H9 (cell line): ENCODE measurements at regions not wholly inside any gene's neighbourhood (a gene's known extent, or its start where the extent isn't known, plus 50 kb on each side); places are given as distances from the start of the nearest gene placed in this dataset.

Experiments used
- DNase-seq: peaks from one replicate; pipeline ENCODE4 v3.0.0-alpha.2; 2017
- H2AFZ ChIP-seq: one replicate; pipeline ENCODE4 v1.6.1; 2013; ENCODE audit warnings: mild to moderate bottlenecking, low read length, control low read depth, moderate library complexity
- H2AK5ac ChIP-seq: 2 replicates; pipeline ENCODE4 v1.6.1; 2013; ENCODE audit warnings: low read length, control low read depth, mixed read lengths; ENCODE audit not compliant: insufficient read length
- H2BK120ac ChIP-seq: one replicate; pipeline ENCODE4 v1.6.1; 2013; ENCODE audit warnings: low read depth, mild to moderate bottlenecking, low read length, control low read depth, inconsistent platforms; ENCODE audit not compliant: poor library complexity, severe bottlenecking
- H2BK12ac ChIP-seq: 2 replicates; pipeline ENCODE4 v1.6.1; 2013; ENCODE audit warnings: low read length, control low read depth, mixed read lengths, low read depth; ENCODE audit not compliant: insufficient read length
- H2BK15ac ChIP-seq: 2 replicates; pipeline ENCODE4 v1.6.1; 2013; ENCODE audit warnings: low read depth, low read length, control low read depth
- H2BK20ac ChIP-seq: one replicate; pipeline ENCODE4 v1.6.1; 2013; ENCODE audit warnings: low read depth, mild to moderate bottlenecking, low read length, control low read depth, inconsistent platforms; ENCODE audit not compliant: poor library complexity, severe bottlenecking
- H2BK5ac ChIP-seq: 2 replicates; pipeline ENCODE4 v1.6.1; 2013; ENCODE audit warnings: low read length, control low read depth, mixed read lengths; ENCODE audit not compliant: insufficient read length
- H3K14ac ChIP-seq: 2 replicates; pipeline ENCODE4 v1.6.1; 2013; ENCODE audit warnings: low read length, control low read depth; ENCODE audit not compliant: insufficient read depth
- H3K18ac ChIP-seq: 2 replicates; pipeline ENCODE4 v1.6.1; 2013; ENCODE audit warnings: low read depth, mild to moderate bottlenecking, mixed read lengths, low read length, control low read depth; ENCODE audit not compliant: insufficient read length
- H3K23ac ChIP-seq: 2 replicates; pipeline ENCODE4 v1.6.1; 2013; ENCODE audit warnings: low read length, control low read depth, mixed read lengths, low read depth; ENCODE audit not compliant: insufficient read length
- H3K23me2 ChIP-seq: 2 replicates; pipeline ENCODE4 v1.6.1; 2013; ENCODE audit warnings: low read depth, mild to moderate bottlenecking, mixed read lengths, low read length, control low read depth; ENCODE audit not compliant: insufficient read length, poor library complexity, severe bottlenecking
- H3K27ac ChIP-seq: 2 replicates; pipeline ENCODE4 v1.5.1; 2013; ENCODE audit warnings: low read length, control low read depth, mixed read lengths, low read depth; ENCODE audit not compliant: insufficient read length
- H3K27me3 ChIP-seq: 2 replicates; pipeline ENCODE4 v1.6.1; 2013; ENCODE audit warnings: low read length, control low read depth, inconsistent platforms; ENCODE audit not compliant: insufficient read depth
- H3K4ac ChIP-seq: 2 replicates; pipeline ENCODE4 v1.6.1; 2013; ENCODE audit warnings: low read depth, mild to moderate bottlenecking, control low read depth, inconsistent platforms, low read length, moderate library complexity
- H3K4me1 ChIP-seq: 2 replicates; pipeline ENCODE4 v1.6.1; 2013; ENCODE audit warnings: low read length, control low read depth, inconsistent platforms; ENCODE audit not compliant: insufficient read depth
- H3K4me2 ChIP-seq: 2 replicates; pipeline ENCODE4 v1.6.1; 2013; ENCODE audit warnings: low read length, control low read depth, mixed read lengths; ENCODE audit not compliant: insufficient read length, insufficient read depth
- H3K56ac ChIP-seq: 2 replicates; pipeline ENCODE4 v1.6.1; 2013; ENCODE audit warnings: low read depth, mild to moderate bottlenecking, mixed read lengths, low read length, control low read depth; ENCODE audit not compliant: insufficient read length
- H3K79me1 ChIP-seq: 2 replicates; pipeline ENCODE4 v1.6.1; 2013; ENCODE audit warnings: low read depth, mild to moderate bottlenecking, moderate library complexity, low read length, control low read depth, inconsistent platforms; ENCODE audit not compliant: insufficient read depth, poor library complexity, severe bottlenecking
- H3K79me2 ChIP-seq: 2 replicates; pipeline ENCODE4 v1.6.1; 2013; ENCODE audit warnings: low read length, control low read depth, inconsistent platforms; ENCODE audit not compliant: insufficient read depth
- H3K9ac ChIP-seq: 2 replicates; pipeline ENCODE4 v1.6.1; 2013; ENCODE audit warnings: low read length, control low read depth, mixed read lengths; ENCODE audit not compliant: insufficient read length; ENCODE audit errors: extremely low read depth
- H3K9me3 ChIP-seq: one replicate; pipeline ENCODE4 v1.6.1; 2013; ENCODE audit warnings: low read depth, low read length, inconsistent platforms; ENCODE audit not compliant: control insufficient read depth
- H3T11ph ChIP-seq: one replicate; pipeline ENCODE4 v1.6.1; 2013; ENCODE audit warnings: mild to moderate bottlenecking, low read length, control low read depth, inconsistent platforms
- H4K20me1 ChIP-seq: one replicate; pipeline ENCODE4 v1.6.1; 2013; ENCODE audit not compliant: control insufficient read depth, insufficient read length, insufficient read depth
- H4K5ac ChIP-seq: 2 replicates; pipeline ENCODE4 v1.6.1; 2013; ENCODE audit warnings: low read depth, mild to moderate bottlenecking, mixed read lengths, low read length, control low read depth; ENCODE audit not compliant: insufficient read length
- H4K8ac ChIP-seq: replicated peaks from 2 replicates; pipeline ENCODE4 v1.6.1; 2013; ENCODE audit warnings: low read length, control low read depth, mixed read lengths, low read depth; ENCODE audit not compliant: insufficient read length
- H4K91ac ChIP-seq: 2 replicates; pipeline ENCODE4 v1.6.1; 2013; ENCODE audit warnings: low read depth, mild to moderate bottlenecking, moderate library complexity, mixed read lengths, low read length, control low read depth; ENCODE audit not compliant: insufficient read length
- H3K27ac Mint-ChIP-seq, 3 experiments: 2 replicates in 2 of 3; 3 replicates in 1 of 3; pipeline ENCODE4 v1.8.0; 2020 to 2021; ENCODE audit warnings: mixed read lengths in 3 of 3, mild to moderate bottlenecking in 1 of 3, moderate library complexity in 1 of 3
- H3K27me3 Mint-ChIP-seq: 2 replicates; pipeline ENCODE4 v1.8.0; 2021; ENCODE audit warnings: low read depth, mild to moderate bottlenecking, moderate library complexity, mixed read lengths
- H3K36me3 Mint-ChIP-seq, 3 experiments: 2 replicates in 2 of 3; 3 replicates in 1 of 3; pipeline ENCODE4 v1.8.0; 2020 to 2021; ENCODE audit warnings: low read depth in 3 of 3, mixed read lengths in 3 of 3; ENCODE audit not compliant: insufficient read depth in 1 of 3
- H3K4me1 Mint-ChIP-seq, 2 experiments: 2 replicates each; pipeline ENCODE4 v1.8.0; 2020; ENCODE audit warnings: mixed read lengths in 2 of 2
- H3K4me3 Mint-ChIP-seq, 2 experiments: 2 replicates in 1 of 2; 3 replicates in 1 of 2; pipeline ENCODE4 v1.8.0; 2020 to 2021; ENCODE audit warnings: mild to moderate bottlenecking in 2 of 2, mixed read lengths in 2 of 2, moderate library complexity in 1 of 2
- H3K9me3 Mint-ChIP-seq, 2 experiments: 2 replicates in 1 of 2; 3 replicates in 1 of 2; pipeline ENCODE4 v1.8.0; 2020; ENCODE audit warnings: mild to moderate bottlenecking in 2 of 2, mixed read lengths in 2 of 2, moderate library complexity in 1 of 2
- CTCF ChIP-seq: fragments of 200-600 bp; sonication (generic); conservative IDR thresholded peaks from 3 replicates; pipeline ENCODE4 v1.8.0; 2021; ENCODE audit warnings: antibody characterized with exemption, mild to moderate bottlenecking
- WGBS: extraction: QIAGEN DNeasy Blood & Tissue Kit; methylation state at CpG from one replicate; pipeline ENCODE4 v1.1.7; 2013; ENCODE audit warnings: missing lambda C conversion rate, low lambda C conversion rate, mixed read lengths; ENCODE audit not compliant: insufficient read length; ENCODE audit errors: extremely low coverage; 5-methylcytosine and 5-hydroxymethylcytosine counted together

- H4K8ac ChIP-seq: no peak overlapping the region
- TF ChIP-seq CTCF: no peak
- peak overlapping the region in 1 of 3 experiments; percentile 63; a peak in 2 of 7 replicates for H3K27ac Mint-ChIP-seq
Observed at GRCh38 chr1:83761167-83762038, 237.5 kb downstream of the TTLL7 start.

More at GRCh38 chr1:83761167-83762038, 237.5 kb downstream of the TTLL7 start:
- no peak overlapping the region for H2AK5ac ChIP-seq
- H2BK12ac ChIP-seq: no peak overlapping the region
- no peaks in the 10 kb centered on the region for H3K79me2 ChIP-seq
- no peak overlapping the region for H3K18ac ChIP-seq
- no peak overlapping the region for H4K91ac ChIP-seq
- H2BK5ac ChIP-seq: no peak overlapping the region
- DNase-seq: no peak
- no peaks in the 10 kb centered on the region for H3K23me2 ChIP-seq
- no peak overlapping the region for H4K5ac ChIP-seq
- H2BK15ac ChIP-seq: no peak overlapping the region
- H3K9me3 Mint-ChIP-seq: no peaks in the 10 kb centered on the region
- H2AFZ ChIP-seq: no peak overlapping the region
- H3K4ac ChIP-seq: no peak overlapping the region
- no peaks in the 10 kb centered on the region for H3K9me3 ChIP-seq
- no peaks in the 10 kb centered on the region for H3K27me3 Mint-ChIP-seq
- H3K9ac ChIP-seq: peak overlapping the region; percentile 22
- H3T11ph ChIP-seq: no peak overlapping the region
- H3K36me3 Mint-ChIP-seq: no peaks in the 10 kb centered on the region
- no peak overlapping the region for H2BK20ac ChIP-seq
- no peak overlapping the region for H3K56ac ChIP-seq
- no peaks in the 10 kb centered on the region for H3K27me3 ChIP-seq
- no peak overlapping the region for H3K27ac ChIP-seq
- H3K4me2 ChIP-seq: no peak overlapping the region
- H3K14ac ChIP-seq: no peak overlapping the region; the same call in 1 of the 2 replicates
- H3K4me1 ChIP-seq: peaks cover 3% of the 10 kb centered on the region; the same call in 1 of the 2 replicates
- no peak overlapping the region for H2BK120ac ChIP-seq
- WGBS: no CpG with 5 or more reads among the region's 8 CpGs
- no peaks in the 10 kb centered on the region for H3K79me1 ChIP-seq
- no peak overlapping the region for H3K23ac ChIP-seq
- no peak overlapping the region for H3K4me3 Mint-ChIP-seq
- no peaks in the 10 kb centered on the region for H4K20me1 ChIP-seq
- H3K4me1 Mint-ChIP-seq: peaks cover 27 to 30% of the 10 kb centered on the region in 2 experiments
